ENCODE measurements at regions not wholly inside any gene's neighbourhood (a gene's known extent, or its start where the extent isn't known, plus 50 kb on each side); places are given as distances from the start of the nearest gene placed in this dataset.
"Not testable (repeated sequence)": the region's sequence is repeated elsewhere in the genome, so short reads cannot be mapped to it uniquely, and the experiment has no call there.

GRCh38 chr15:38972831-38973230 is 408.2 kb upstream of the RASGRP1 start:
- peaks cover 11% of the 10 kb centered on the region for H3K9me3 Mint-ChIP-seq
- peaks cover 8% of the 10 kb centered on the region for H3K27me3 Mint-ChIP-seq (ENCODE audit: low read depth)
- DNase-seq (no peak), ATAC-seq (no peak)
- peaks cover 2% of the 10 kb centered on the region for H3K36me3 Mint-ChIP-seq (ENCODE audit: insufficient read depth)
- H3K4me1 Mint-ChIP-seq (ENCODE audit: low read depth), result no peaks in the 10 kb centered on the region
- H3K4me3 Mint-ChIP-seq, result no peak overlapping the region

DNA sequence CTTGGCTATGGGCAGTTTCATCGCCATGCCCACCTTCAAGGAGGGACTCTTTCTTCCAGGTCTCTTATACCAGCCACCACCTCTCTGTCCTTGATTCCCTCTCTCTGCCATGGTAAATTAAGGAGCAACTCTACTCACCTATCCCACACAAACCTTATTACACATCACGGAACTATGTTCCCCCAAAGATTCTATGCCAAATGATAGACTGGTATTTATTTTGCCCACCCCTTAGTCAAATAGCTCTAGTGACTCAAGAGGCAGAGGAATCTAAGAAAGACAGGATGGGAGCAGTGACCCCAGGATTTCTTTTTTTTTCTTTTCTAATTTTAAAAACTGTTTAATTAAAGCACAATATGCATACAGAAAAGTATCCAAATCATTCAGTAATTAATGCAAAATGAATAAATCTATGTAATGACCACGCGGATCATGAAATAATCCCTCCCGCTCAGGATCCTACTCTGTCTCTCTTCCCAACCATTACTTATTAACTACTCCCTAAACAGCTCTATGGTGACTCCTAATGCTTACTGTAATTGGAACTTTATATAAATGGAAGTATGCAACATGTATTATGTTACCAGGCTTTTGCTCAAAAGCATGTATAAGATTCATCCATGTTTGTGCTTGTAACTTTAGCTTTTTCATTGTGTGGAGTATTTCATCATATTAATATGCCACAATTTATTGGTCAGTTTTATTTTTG is 410.8 kb upstream of the RASGRP1 start:
- no peak for DNase-seq
- no peak for ATAC-seq
- H3K27me3 Mint-ChIP-seq (ENCODE audit: low read depth), result peaks cover 5% of the 10 kb centered on the region
- H3K36me3 Mint-ChIP-seq (ENCODE audit: insufficient read depth), result no peaks in the 10 kb centered on the region
- peaks cover 18% of the 10 kb centered on the region for H3K9me3 Mint-ChIP-seq
- no peak overlapping the region for H3K4me3 Mint-ChIP-seq
- H3K4me1 Mint-ChIP-seq (ENCODE audit: low read depth), result no peaks in the 10 kb centered on the region

DNA sequence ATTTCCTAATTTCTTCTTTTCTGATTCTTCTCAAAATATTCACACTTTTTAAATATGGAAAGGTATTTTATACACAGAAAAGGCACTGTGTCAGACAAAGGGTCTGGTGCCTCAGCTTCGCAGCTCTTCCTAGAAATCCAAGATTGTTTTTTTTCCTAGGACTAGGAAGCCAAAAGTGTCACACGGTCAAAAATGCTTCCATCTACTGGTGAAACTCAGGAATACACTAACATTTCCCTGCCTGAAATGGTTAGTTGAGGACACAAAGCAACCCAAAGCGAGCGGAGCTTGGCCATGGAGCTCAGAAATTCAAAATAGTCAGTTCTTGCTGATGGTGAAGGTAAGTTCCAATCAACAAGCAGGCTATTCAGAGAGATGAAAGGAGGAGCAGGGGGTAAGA is 426.5 kb upstream of the RASGRP1 start:
- H3K36me3 Mint-ChIP-seq (ENCODE audit: insufficient read depth), result no peaks in the 10 kb centered on the region
- DNase-seq, result no peak
- no peaks in the 10 kb centered on the region for H3K4me1 Mint-ChIP-seq (ENCODE audit: low read depth)
- H3K4me3 Mint-ChIP-seq, result no peak overlapping the region
- no peaks in the 10 kb centered on the region for H3K9me3 Mint-ChIP-seq
- no peak for ATAC-seq
- H3K27me3 Mint-ChIP-seq (ENCODE audit: low read depth), result peaks cover 2% of the 10 kb centered on the region

DNA sequence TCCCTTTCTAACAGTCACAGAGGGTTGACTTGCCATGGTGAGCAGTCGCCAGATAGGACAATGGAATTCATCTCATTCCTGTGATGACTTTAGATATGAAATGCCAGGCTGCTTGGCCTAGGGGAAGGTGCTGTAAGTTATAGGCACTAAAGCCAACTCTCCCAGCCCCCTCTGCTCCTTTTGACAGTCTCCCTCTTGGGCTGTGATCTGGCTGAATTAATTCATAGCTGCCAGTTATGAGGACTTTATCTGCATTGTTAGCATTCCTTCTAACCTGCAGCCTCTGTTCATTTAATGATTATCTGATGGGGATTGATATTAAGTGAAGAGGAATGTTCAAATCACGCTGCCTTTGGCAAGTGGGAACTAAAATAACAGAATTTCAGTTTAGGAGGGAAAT is 427.1 kb upstream of the RASGRP1 start:
- Mint-ChIP-seq H3K9me3 (no peaks in the 10 kb centered on the region), H3K4me1 (ENCODE audit: low read depth) (no peaks in the 10 kb centered on the region), H3K4me3 (no peak overlapping the region), H3K36me3 (ENCODE audit: insufficient read depth) (no peaks in the 10 kb centered on the region), H3K27me3 (ENCODE audit: low read depth) (peaks cover 2% of the 10 kb centered on the region)
- no peak for DNase-seq
- ATAC-seq, result no peak

GRCh38 chr15:38992506-38992905 is 427.9 kb upstream of the RASGRP1 start:
- ATAC-seq, result no peak
- no peaks in the 10 kb centered on the region for H3K36me3 Mint-ChIP-seq (ENCODE audit: insufficient read depth)
- DNase-seq, result no peak
- no peaks in the 10 kb centered on the region for H3K4me1 Mint-ChIP-seq (ENCODE audit: low read depth)
- H3K9me3 Mint-ChIP-seq, result no peaks in the 10 kb centered on the region
- H3K27me3 Mint-ChIP-seq (ENCODE audit: low read depth), result no peaks in the 10 kb centered on the region
- no peak overlapping the region for H3K4me3 Mint-ChIP-seq

DNA sequence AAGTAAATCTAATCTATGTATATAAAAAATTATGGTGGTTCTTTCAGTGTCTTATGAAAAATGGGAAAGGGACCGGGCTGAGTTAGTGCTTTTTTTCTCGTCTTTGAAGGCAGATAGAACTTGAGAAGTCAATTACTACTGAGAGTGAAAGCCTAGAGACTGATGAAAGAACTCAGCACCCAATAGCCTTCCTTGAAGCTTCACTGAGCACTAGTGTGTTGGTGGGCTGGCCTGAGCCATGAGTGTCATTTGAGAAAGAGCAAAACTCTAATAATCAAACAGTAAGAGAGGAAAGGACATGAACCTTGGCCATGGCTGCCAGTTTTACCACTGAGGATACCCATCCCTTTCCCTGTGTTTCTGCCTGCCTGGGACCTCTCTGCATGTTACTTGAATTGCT is 428.3 kb upstream of the RASGRP1 start:
- H3K9me3 Mint-ChIP-seq, result no peaks in the 10 kb centered on the region
- no peaks in the 10 kb centered on the region for H3K36me3 Mint-ChIP-seq (ENCODE audit: insufficient read depth)
- no peaks in the 10 kb centered on the region for H3K4me1 Mint-ChIP-seq (ENCODE audit: low read depth)
- no peak overlapping the region for H3K4me3 Mint-ChIP-seq
- H3K27me3 Mint-ChIP-seq (ENCODE audit: low read depth), result no peaks in the 10 kb centered on the region
- no peak for DNase-seq
- ATAC-seq, result no peak

GRCh38 chr15:38994310-38994709 is 429.7 kb upstream of the RASGRP1 start:
- Mint-ChIP-seq H3K27me3 (ENCODE audit: low read depth) (no peaks in the 10 kb centered on the region), H3K9me3 (peaks cover 3% of the 10 kb centered on the region), H3K4me3 (no peak overlapping the region), H3K36me3 (ENCODE audit: insufficient read depth) (no peaks in the 10 kb centered on the region), H3K4me1 (ENCODE audit: low read depth) (no peaks in the 10 kb centered on the region)
- DNase-seq (no peak), ATAC-seq (no peak)

GRCh38 chr15:38996111-38996631 is 431.6 kb upstream of the RASGRP1 start:
- no peak for ATAC-seq
- Mint-ChIP-seq H3K4me1 (ENCODE audit: low read depth) (no peaks in the 10 kb centered on the region), H3K36me3 (ENCODE audit: insufficient read depth) (no peaks in the 10 kb centered on the region), H3K4me3 (no peak overlapping the region), H3K9me3 (peaks cover 3% of the 10 kb centered on the region), H3K27me3 (ENCODE audit: low read depth) (peaks cover 1% of the 10 kb centered on the region)
- no peak for DNase-seq

GRCh38 chr15:38997841-38998240 is 433.2 kb upstream of the RASGRP1 start:
- H3K9me3 Mint-ChIP-seq, result peaks cover 3% of the 10 kb centered on the region
- no peaks in the 10 kb centered on the region for H3K36me3 Mint-ChIP-seq (ENCODE audit: insufficient read depth)
- H3K4me3 Mint-ChIP-seq, result no peak overlapping the region
- no peak for DNase-seq
- peaks cover 5% of the 10 kb centered on the region for H3K27me3 Mint-ChIP-seq (ENCODE audit: low read depth)
- no peak for ATAC-seq
- H3K4me1 Mint-ChIP-seq (ENCODE audit: low read depth), result no peaks in the 10 kb centered on the region

DNA sequence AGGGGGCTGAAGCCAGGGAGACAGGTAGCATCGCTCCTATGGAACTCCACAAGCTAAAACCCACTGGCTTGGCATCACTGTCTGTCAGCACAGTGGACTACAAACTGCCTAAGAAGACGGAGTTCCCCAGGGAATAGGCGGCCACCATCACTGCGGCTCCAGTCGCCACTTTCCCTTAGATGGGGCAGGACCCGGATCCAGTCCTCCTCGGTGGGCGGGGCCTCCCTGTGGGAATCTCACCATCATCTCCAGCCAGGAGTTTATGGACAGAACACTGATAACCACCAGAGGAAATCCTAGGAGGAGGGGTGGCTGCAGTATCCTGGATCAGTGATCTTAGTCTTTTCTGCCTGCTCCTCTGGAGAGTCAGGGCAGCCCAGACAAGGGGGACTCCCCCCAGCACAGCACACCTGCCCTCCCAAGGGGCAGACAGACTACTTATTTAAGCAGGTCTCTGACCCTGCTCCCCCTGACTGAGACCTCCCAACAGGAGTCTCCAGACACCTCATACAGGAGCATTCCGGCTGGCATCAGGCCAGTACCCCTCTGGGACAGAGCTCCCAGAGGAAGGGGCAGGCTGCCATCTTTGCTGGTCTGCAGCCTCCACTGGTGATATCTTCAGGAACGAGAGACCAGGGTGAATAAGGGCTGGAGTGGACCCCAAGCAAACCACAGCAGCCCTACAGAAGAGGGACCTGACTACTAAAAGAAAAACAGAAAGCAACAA is 435.6 kb upstream of the RASGRP1 start:
- ATAC-seq, result no peak
- H3K9me3 Mint-ChIP-seq, result peaks cover 6% of the 10 kb centered on the region

GRCh38 chr15:39009740-39010139 is 445.1 kb upstream of the RASGRP1 start:
- Mint-ChIP-seq H3K9me3 (peaks cover 17% of the 10 kb centered on the region), H3K4me1 (ENCODE audit: low read depth) (no peaks in the 10 kb centered on the region), H3K36me3 (ENCODE audit: insufficient read depth) (no peaks in the 10 kb centered on the region), H3K4me3 (no peak overlapping the region), H3K27me3 (ENCODE audit: low read depth) (no peaks in the 10 kb centered on the region)
- ATAC-seq (no peak), DNase-seq (no peak)

More for the DNA sequence above, 435.6 kb upstream of the RASGRP1 start:
- no peak for DNase-seq
- Mint-ChIP-seq H3K27me3 (ENCODE audit: low read depth) (peaks cover 9% of the 10 kb centered on the region), H3K4me3 (no peak overlapping the region), H3K4me1 (ENCODE audit: low read depth) (no peaks in the 10 kb centered on the region), H3K36me3 (ENCODE audit: insufficient read depth) (no peaks in the 10 kb centered on the region)

- ATAC-seq; DNase-seq; H3K36me3 Mint-ChIP-seq (ENCODE audit: insufficient read depth); H3K4me1 Mint-ChIP-seq (ENCODE audit: low read depth); H3K4me3 Mint-ChIP-seq; H3K27me3 Mint-ChIP-seq (ENCODE audit: low read depth): not testable (repeated sequence)
- H3K9me3 Mint-ChIP-seq, result peaks cover 17% of the 10 kb centered on the region
These were observed 446.5 kb upstream of the RASGRP1 start for GRCh38 chr15:39011066-39011465.

DNA sequence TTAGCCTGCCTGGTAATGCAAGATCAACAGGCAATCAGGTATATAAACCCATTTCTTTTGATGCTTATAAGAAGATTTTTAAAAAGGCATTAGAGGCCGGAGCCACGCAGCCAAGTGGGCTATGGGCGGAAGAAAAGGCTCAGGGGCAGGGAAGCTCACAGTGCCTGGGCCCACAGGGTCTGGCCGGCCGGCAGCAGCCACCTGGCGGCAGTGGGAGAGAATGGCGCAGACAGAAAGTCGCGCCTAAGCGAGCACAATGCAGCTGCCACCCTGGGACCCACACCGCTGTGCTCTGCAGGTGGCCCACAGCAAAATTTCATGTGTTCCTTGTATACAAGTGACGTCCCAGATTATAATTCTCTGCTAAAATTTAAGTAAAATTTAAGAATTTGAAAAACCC is 448.6 kb upstream of the RASGRP1 start:
- Mint-ChIP-seq H3K36me3 (ENCODE audit: insufficient read depth) (no peaks in the 10 kb centered on the region), H3K9me3 (peaks cover 17% of the 10 kb centered on the region), H3K4me3 (no peak overlapping the region), H3K4me1 (ENCODE audit: low read depth) (no peaks in the 10 kb centered on the region), H3K27me3 (ENCODE audit: low read depth) (peaks cover 1% of the 10 kb centered on the region)
- no peak for ATAC-seq
- no peak for DNase-seq

DNA sequence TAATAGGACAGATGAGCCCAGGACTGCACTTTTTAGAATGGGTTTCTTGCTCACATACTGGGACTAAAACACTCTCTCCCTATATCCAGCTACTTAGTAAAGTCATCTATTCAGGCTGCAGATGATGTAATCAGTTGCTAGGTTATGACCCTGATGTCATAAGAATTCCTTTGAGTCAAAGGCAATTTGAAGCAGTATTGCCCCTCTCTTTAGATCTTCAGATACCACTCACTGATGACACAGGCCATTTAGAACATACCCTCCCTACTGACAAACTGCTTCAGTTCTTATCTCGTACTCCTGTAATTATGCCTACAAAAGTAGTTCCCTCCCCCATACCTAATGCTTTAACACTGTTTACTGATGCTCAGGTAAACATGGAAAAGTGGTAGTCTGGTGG is 450.1 kb upstream of the RASGRP1 start:
- peaks cover 11% of the 10 kb centered on the region for H3K9me3 Mint-ChIP-seq
- H3K27me3 Mint-ChIP-seq (ENCODE audit: low read depth), result peaks cover 6% of the 10 kb centered on the region
- no peak for ATAC-seq
- DNase-seq, result no peak
- no peaks in the 10 kb centered on the region for H3K4me1 Mint-ChIP-seq (ENCODE audit: low read depth)
- H3K36me3 Mint-ChIP-seq (ENCODE audit: insufficient read depth), result no peaks in the 10 kb centered on the region
- H3K4me3 Mint-ChIP-seq, result no peak overlapping the region

GRCh38 chr15:39016706-39017105 is 452.1 kb upstream of the RASGRP1 start:
- no peak for ATAC-seq
- Mint-ChIP-seq H3K4me1 (ENCODE audit: low read depth) (no peaks in the 10 kb centered on the region), H3K27me3 (ENCODE audit: low read depth) (peaks cover 13% of the 10 kb centered on the region), H3K4me3 (no peak overlapping the region), H3K36me3 (ENCODE audit: insufficient read depth) (no peaks in the 10 kb centered on the region), H3K9me3 (no peaks in the 10 kb centered on the region)
- DNase-seq, result no peak
